Endothelial cell of umbilical vein (primary cell): ENCODE measurements at regions not wholly inside any gene's neighbourhood (a gene's known extent, or its start where the extent isn't known, plus 50 kb on each side); places are given as distances from the start of the nearest gene placed in this dataset.

Experiments
- BruUV-seq: library from RNA; stranded (reverse); fragments of 400-500 nt; replicated peaks from 2 replicates; lab custom pipeline; 2021; lab: Mats Ljungman, UMichigan
- CTCF ChIA-PET: fragments of 300-600, 350-600 bp; sonication (Branson Sonifier 250); formaldehyde crosslinking; loops from one replicate; lab custom pipeline; 2021; ENCODE audit warnings: antibody characterized with exemption, inconsistent platforms; lab: Charles Lee
- POLR2A ChIA-PET: fragments of 300-600, 350-600 bp; sonication (Branson Sonifier 250); formaldehyde crosslinking; loops from one replicate; lab custom pipeline; 2021; ENCODE audit warnings: antibody characterized with exemption, inconsistent platforms; lab: Charles Lee
- DNase-seq: peaks from one replicate; pipeline ENCODE4 v3.0.0-alpha.2; 2011; ENCODE audit warnings: low read depth, low spot score
- FAIRE-seq: peaks from 2 replicates; lab custom pipeline; 2011; peaks lifted over from hg19 to GRCh38; lab: Jason Lieb, UNC
- H2AFZ ChIP-seq: 2 replicates; pipeline ENCODE4 v1.6.0; 2012; ENCODE audit warnings: low read depth, low read length, control low read depth, inconsistent platforms
- H3K27ac ChIP-seq: 2 replicates; pipeline ENCODE4 v1.5.1; 2011; ENCODE audit warnings: low read depth, mild to moderate bottlenecking, control low read depth, low read length, moderate library complexity; ENCODE audit not compliant: insufficient read depth
- H3K27me3 ChIP-seq, 2 experiments: 2 replicates each; pipeline versions ENCODE4 v1.6.0 to v1.6.1; 2011; ENCODE audit warnings: low read length in 2 of 2, mixed read lengths in 1 of 2; ENCODE audit not compliant: control insufficient read depth in 2 of 2, insufficient read depth in 2 of 2
- H3K36me3 ChIP-seq, 2 experiments: 2 replicates in 1 of 2; 3 replicates in 1 of 2; pipeline ENCODE4 v1.5.1; 2011; ENCODE audit warnings: low read length in 2 of 2, mild to moderate bottlenecking in 1 of 2, moderate library complexity in 1 of 2; ENCODE audit not compliant: control insufficient read depth in 2 of 2, insufficient read depth in 2 of 2; ENCODE audit errors: extremely low read depth in 1 of 2
- H3K4me1 ChIP-seq: 3 replicates; pipeline ENCODE4 v1.5.1; 2011; ENCODE audit warnings: mild to moderate bottlenecking, low read length; ENCODE audit not compliant: control insufficient read depth, insufficient read depth; ENCODE audit errors: extremely low read depth
- H3K4me2 ChIP-seq: 2 replicates; pipeline ENCODE4 v1.6.1; 2011; ENCODE audit warnings: low read length, control low read depth, mixed read lengths; ENCODE audit not compliant: insufficient read depth
- H3K4me3 ChIP-seq, 3 experiments: fragments of 200-600 bp in 1 of 3; sonication (generic), shearing (Covaris generic) in 1 of 3; replicated peaks in 1 of 3; 2 replicates each; pipeline ENCODE4 v1.5.1; 2011 to 2016; ENCODE audit warnings: control low read depth in 3 of 3, low read length in 3 of 3, mild to moderate bottlenecking in 2 of 3, inconsistent platforms in 1 of 3, low read depth in 1 of 3, moderate library complexity in 1 of 3; ENCODE audit not compliant: insufficient read depth in 1 of 3
- H3K79me2 ChIP-seq: 2 replicates; pipeline ENCODE4 v1.6.0; 2012; ENCODE audit warnings: low read length, inconsistent platforms; ENCODE audit not compliant: control insufficient read depth, insufficient read depth
- H3K9ac ChIP-seq: replicated peaks from 2 replicates; pipeline ENCODE3; 2011; ENCODE audit warnings: low read length, control low read depth; ENCODE audit not compliant: insufficient read depth; ENCODE audit errors: extremely low read depth
- H3K9me1 ChIP-seq: replicated peaks from 3 replicates; pipeline ENCODE4 v1.6.0; 2011; ENCODE audit warnings: mild to moderate bottlenecking, low read length; ENCODE audit not compliant: control insufficient read depth, insufficient read depth; ENCODE audit errors: extremely low read depth
- H3K9me3 ChIP-seq: replicated peaks from 2 replicates; pipeline ENCODE4 v1.5.1; 2012; ENCODE audit warnings: low read length, inconsistent platforms; ENCODE audit not compliant: control insufficient read depth, insufficient read depth
- H4K20me1 ChIP-seq: replicated peaks from 2 replicates; pipeline ENCODE3; 2011; ENCODE audit warnings: mild to moderate bottlenecking, low read length; ENCODE audit not compliant: control insufficient read depth, insufficient read depth; ENCODE audit errors: extremely low read depth
- CTCF ChIP-seq, 2 donors: IDR thresholded peaks; 1 replicate in 1 of 2; 2 replicates in 1 of 2; pipeline ENCODE4 v1.5.1; 2011; ENCODE audit warnings: low read length in 2 of 2, mild to moderate bottlenecking in 2 of 2, moderate library complexity in 2 of 2, control low read depth in 1 of 2, inconsistent platforms in 1 of 2, low read depth in 1 of 2; ENCODE audit not compliant: insufficient read depth in 1 of 2; ENCODE audit errors: extremely low read depth in 1 of 2
- EZH2 ChIP-seq: IDR thresholded peaks from 2 replicates; pipeline ENCODE4 v1.6.1; 2012; ENCODE audit warnings: borderline replicate concordance, low read depth, mild to moderate bottlenecking, moderate library complexity, low read length, inconsistent platforms; ENCODE audit not compliant: severe bottlenecking
- FOS ChIP-seq: IDR thresholded peaks from 2 replicates; pipeline ENCODE4 v1.6.1; 2011; ENCODE audit warnings: mild to moderate bottlenecking, low read length, moderate library complexity, borderline replicate concordance; ENCODE audit not compliant: insufficient read depth
- GATA2 ChIP-seq: IDR thresholded peaks from 2 replicates; pipeline ENCODE4 v1.7.0; 2011; ENCODE audit warnings: low read depth, mild to moderate bottlenecking, moderate library complexity, mixed read lengths, low read length; ENCODE audit not compliant: insufficient read length, insufficient read depth
- JUN ChIP-seq: IDR thresholded peaks from 2 replicates; pipeline ENCODE4 v1.6.1; 2011; ENCODE audit warnings: borderline replicate concordance, low read depth; ENCODE audit not compliant: insufficient read length, insufficient read depth
- MAX ChIP-seq: IDR thresholded peaks from 2 replicates; pipeline ENCODE4 v1.6.1; 2011; ENCODE audit not compliant: insufficient read depth, insufficient read length
- MYC ChIP-seq: IDR thresholded peaks from one replicate; pipeline ENCODE4 v1.6.1; 2011; ENCODE audit warnings: mild to moderate bottlenecking, low read depth, low read length
- POLR2A ChIP-seq: IDR thresholded peaks from 2 replicates; pipeline ENCODE4 v1.6.1; 2012; ENCODE audit warnings: low read depth, mild to moderate bottlenecking, control low read depth, low read length
- POLR2AphosphoS5 ChIP-seq: IDR thresholded peaks from 2 replicates; pipeline ENCODE4 v1.6.1; 2012; ENCODE audit warnings: low read depth, mild to moderate bottlenecking, control low read depth, low read length, moderate library complexity; ENCODE audit not compliant: insufficient read depth
- dilution Hi-C: fragments of 300-500 bp; cut with MboI; formaldehyde crosslinking; loops from one replicate; pipeline ENCODE4 v1.15.0; 2019; ENCODE audit warnings: low sequenced_read_pairs; ENCODE audit not compliant: extremely low pct_ligation_motif_present
- intact Hi-C: fragments of 100-400 bp; cut with micrococcal nuclease; formaldehyde crosslinking; loops from one replicate; pipeline ENCODE4 v1.10.0; 2022

- Histone ChIP-seq H3K4me2 (no peak overlapping the region), H4K20me1 (no peaks in the 10 kb centered on the region), H3K9ac (no peak overlapping the region), H3K27me3 (no peaks in the 10 kb centered on the region), H3K27ac (no peak overlapping the region), H3K36me3 (no peaks in the 10 kb centered on the region), H3K4me3 (no peak overlapping the region), H3K9me1 (no peaks in the 10 kb centered on the region), H3K9me3 (peaks cover 2% of the 10 kb centered on the region), H2AFZ (no peak overlapping the region), H3K79me2 (no peaks in the 10 kb centered on the region), H3K4me1 (no peaks in the 10 kb centered on the region)
- intact Hi-C loops, result no loop called here
- dilution Hi-C loops, result no loop called here
- CTCF ChIA-PET, result no interaction called here
- FAIRE-seq, result no peak
- no peak for TF ChIP-seq POLR2A
- no peak for TF ChIP-seq GATA2
- no peak for TF ChIP-seq EZH2
- TF ChIP-seq CTCF (IDR thresholded peaks at IDR 0.05; ENCODE audit: extremely low read depth in 1 of 2, insufficient read depth in 1 of 2, low read depth in 1 of 2, low read length in 2 of 2), result no peak
- no peak for TF ChIP-seq MYC
- TF ChIP-seq POLR2AphosphoS5, result no peak
- TF ChIP-seq FOS, result no peak
- TF ChIP-seq MAX, result no peak
- no peak for TF ChIP-seq JUN
- BruUV-seq, result no TSS peak
- POLR2A ChIA-PET, result no interaction called here
- DNase-seq, result no peak
These were observed 397.5 kb downstream of the HTR1A start for GRCh38 chr5:63564789-63565188.
